SK-N-SH treated with all-trans-retinoic acid at 6 μM for 48 hours (cell line): ENCODE measurements at regions not wholly inside any gene's neighbourhood (a gene's known extent, or its start where the extent isn't known, plus 50 kb on each side); places are given as distances from the start of the nearest gene placed in this dataset.

Source experiments
- ATAC-seq: fragments of 200-7000 bp; cut with Tn5 transposase; 3 replicates; pipeline ENCODE4 v1.9.1; 2020; ENCODE audit warnings: mild to moderate bottlenecking, moderate library complexity
- CREB5 ChIP-seq: fragments of 250-450 bp; sonication (Bioruptor Pico); IDR thresholded peaks from 2 replicates; pipeline ENCODE4 v1.5.1; 2020; ENCODE audit warnings: low read depth, mild to moderate bottlenecking, moderate library complexity
- ESRRG ChIP-seq: fragments of 250-450 bp; sonication (Bioruptor Pico); IDR thresholded peaks from 2 replicates; pipeline ENCODE4 v1.6.1; 2021; ENCODE audit warnings: mild to moderate bottlenecking
- GLIS3 ChIP-seq: fragments of 250-450 bp; sonication (Bioruptor Pico); IDR thresholded peaks from 2 replicates; pipeline ENCODE4 v1.5.0; 2020; ENCODE audit warnings: mild to moderate bottlenecking, moderate library complexity
- OSR1 ChIP-seq: fragments of 250-450 bp; sonication (Bioruptor Pico); IDR thresholded peaks from 2 replicates; pipeline ENCODE4 v1.8.0; 2022; ENCODE audit warnings: moderate library complexity, mild to moderate bottlenecking, inconsistent platforms
- PATZ1 ChIP-seq: fragments of 250-450 bp; sonication (Bioruptor Pico); IDR thresholded peaks from 2 replicates; pipeline ENCODE4 v1.8.0; 2020; ENCODE audit warnings: mild to moderate bottlenecking, moderate library complexity, borderline replicate concordance
- POU6F1 ChIP-seq: fragments of 250-450 bp; sonication (Bioruptor Pico); IDR thresholded peaks from 2 replicates; pipeline ENCODE4 v1.8.0; 2021; ENCODE audit warnings: low read depth, mild to moderate bottlenecking, moderate library complexity, borderline replicate concordance
- PPARA ChIP-seq: fragments of 250-450 bp; sonication (Bioruptor Pico); IDR thresholded peaks from 2 replicates; pipeline ENCODE4 v1.5.0; 2020; ENCODE audit warnings: mild to moderate bottlenecking, borderline replicate concordance
- RARB ChIP-seq: fragments of 250-450 bp; sonication (Bioruptor Pico); IDR thresholded peaks from 2 replicates; pipeline ENCODE4 v1.8.0; 2021; ENCODE audit warnings: mild to moderate bottlenecking, moderate library complexity
- SNAI2 ChIP-seq: fragments of 250-450 bp; sonication (Bioruptor Pico); IDR thresholded peaks from 2 replicates; pipeline ENCODE4 v1.5.0; 2020; ENCODE audit warnings: mild to moderate bottlenecking, moderate library complexity
- TCF4 ChIP-seq: fragments of 250-450 bp; sonication (Bioruptor Pico); IDR thresholded peaks from 2 replicates; pipeline ENCODE4 v1.8.0; 2021; ENCODE audit warnings: mild to moderate bottlenecking, moderate library complexity, borderline replicate concordance
- TOX ChIP-seq: fragments of 250-450 bp; sonication (Bioruptor Pico); IDR thresholded peaks from 2 replicates; pipeline ENCODE4 v1.8.0; 2021; ENCODE audit warnings: mild to moderate bottlenecking, moderate library complexity, borderline replicate concordance
- TSHZ2 ChIP-seq: fragments of 250-450 bp; sonication (Bioruptor Pico); IDR thresholded peaks from 2 replicates; pipeline ENCODE4 v1.5.0; 2020; ENCODE audit warnings: mild to moderate bottlenecking, moderate library complexity
- ZC3H10 ChIP-seq: fragments of 250-450 bp; sonication (Bioruptor Pico); IDR thresholded peaks from 2 replicates; pipeline ENCODE4 v1.5.1; 2021; ENCODE audit warnings: mild to moderate bottlenecking, moderate library complexity
- ZFP3 ChIP-seq: fragments of 250-450 bp; sonication (Bioruptor Pico); IDR thresholded peaks from 2 replicates; pipeline ENCODE4 v1.5.0; 2020; ENCODE audit warnings: mild to moderate bottlenecking, moderate library complexity
- ZFP30 ChIP-seq: fragments of 450-650 bp; formaldehyde crosslinking; IDR thresholded peaks from 2 replicates; pipeline ENCODE4 v1.5.0; 2022; ENCODE audit warnings: mild to moderate bottlenecking, moderate library complexity
- ZNF70 ChIP-seq: fragments of 450-650 bp; formaldehyde crosslinking; IDR thresholded peaks from 2 replicates; pipeline ENCODE4 v1.5.0; 2020; ENCODE audit warnings: mild to moderate bottlenecking, moderate library complexity
- ZNF8 ChIP-seq: fragments of 450-650 bp; formaldehyde crosslinking; IDR thresholded peaks from 2 replicates; pipeline ENCODE4 v1.5.0; 2020; ENCODE audit warnings: mild to moderate bottlenecking, moderate library complexity

DNA sequence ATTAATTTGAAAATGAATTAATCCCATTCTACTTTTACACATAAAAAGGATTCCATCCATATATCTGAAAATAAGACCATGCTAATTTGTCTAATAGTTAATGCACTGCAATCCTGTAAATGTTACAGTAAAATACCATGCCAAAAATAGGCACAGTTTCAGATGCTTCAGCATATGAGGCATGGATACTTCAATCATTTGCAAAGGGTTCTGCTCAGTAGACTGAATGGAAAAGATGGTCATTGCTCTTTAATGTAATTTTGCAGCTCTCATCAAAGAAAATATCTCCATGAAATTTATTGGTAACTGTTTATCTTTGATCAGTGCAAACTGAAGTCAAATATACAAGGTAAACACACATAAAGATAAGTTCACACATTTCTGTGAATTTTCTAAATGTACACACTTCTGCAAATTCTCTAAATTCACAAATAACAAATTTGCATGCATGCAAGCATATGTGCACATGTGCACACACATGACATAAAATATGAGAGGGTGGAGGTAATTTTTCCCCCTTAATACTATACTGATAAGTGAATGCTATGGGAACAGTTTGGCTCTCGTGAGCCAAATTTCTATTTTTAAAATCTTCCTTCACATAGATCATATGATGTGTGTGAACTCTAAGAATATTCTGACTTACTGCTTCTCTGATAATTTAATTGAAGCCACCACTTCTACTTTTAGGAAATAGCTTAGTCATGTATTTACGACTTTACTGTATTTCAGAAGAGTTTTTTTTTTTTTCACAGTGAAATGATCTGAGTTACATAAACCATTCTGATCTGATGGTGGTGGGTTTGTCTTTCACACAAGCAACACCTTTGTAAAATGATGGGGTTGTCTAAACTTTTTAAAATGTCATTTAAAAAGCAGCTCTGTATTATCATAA, 996.8 kb upstream of the CITED2 start:
- ATAC-seq = no peak
- TF ChIP-seq ZC3H10 (CRISPR knock-in tag) = no peak
- TF ChIP-seq TCF4 (CRISPR knock-in tag) = no peak
- no peak for TF ChIP-seq POU6F1
- TF ChIP-seq ZNF70 (CRISPR knock-in tag) = no peak

DNA sequence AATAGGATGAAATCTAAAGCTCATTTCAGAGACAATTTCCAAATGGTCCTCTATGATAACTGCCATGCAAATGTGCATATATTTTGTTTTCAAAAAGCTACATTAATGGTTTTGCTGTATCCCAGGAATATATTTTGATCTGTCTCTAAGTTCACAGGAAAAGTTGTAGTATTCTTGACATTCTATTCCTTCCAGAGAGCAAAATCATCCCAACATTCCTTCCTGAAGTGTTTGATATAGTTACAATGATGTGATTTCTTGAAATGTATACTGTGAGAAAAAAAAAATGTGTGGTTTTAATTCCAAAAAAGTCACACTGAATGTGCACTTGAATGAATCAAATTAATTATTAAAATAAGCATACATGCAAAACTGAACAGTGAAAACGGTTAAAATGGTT, 996.0 kb upstream of the CITED2 start:
- TF ChIP-seq RARB (CRISPR knock-in tag) = no peak
- TF ChIP-seq SNAI2 = no peak
- TF ChIP-seq PATZ1 = no peak
- no peak for ATAC-seq

DNA sequence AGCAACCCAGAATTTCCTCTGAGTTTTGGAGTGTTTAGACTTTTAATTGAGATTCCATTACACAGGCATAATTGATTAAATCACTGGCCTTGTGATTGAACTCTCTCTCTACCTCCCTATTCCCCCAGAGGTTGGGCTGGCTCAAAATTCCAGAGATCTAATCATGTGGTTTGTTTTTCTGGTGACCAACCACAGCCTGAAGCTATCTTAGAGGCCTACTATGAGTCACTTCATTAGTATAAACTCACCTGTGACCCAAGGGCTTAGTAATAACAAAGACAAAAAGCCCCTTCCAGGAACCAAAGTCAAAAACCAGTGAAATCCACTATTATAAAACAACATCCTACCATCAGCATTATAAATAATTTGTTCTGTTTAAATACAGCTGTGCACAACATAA, 992.5 kb upstream of the CITED2 start:
- no peak for ATAC-seq
- TF ChIP-seq GLIS3 (CRISPR knock-in tag) (no peak), PPARA (CRISPR knock-in tag) (no peak), OSR1 (no peak), ZC3H10 (CRISPR knock-in tag) (no peak), ZFP30 (CRISPR knock-in tag) (no peak), SNAI2 (no peak), ZFP3 (no peak), ZNF8 (no peak), CREB5 (CRISPR knock-in tag) (no peak), TSHZ2 (no peak), TCF4 (CRISPR knock-in tag) (no peak), TOX (CRISPR knock-in tag) (no peak), ESRRG (CRISPR knock-in tag) (no peak), RARB (CRISPR knock-in tag) (no peak), PATZ1 (no peak), POU6F1 (no peak)
